HFF-Myc (cell line): ENCODE measurements at regions not wholly inside any gene's neighbourhood (a gene's known extent, or its start where the extent isn't known, plus 50 kb on each side); places are given as distances from the start of the nearest gene placed in this dataset.

Source experiments
- DNase-seq: peaks from one replicate; pipeline ENCODE4 v3.0.0-alpha.2; 2011; ENCODE audit warnings: low read depth; ENCODE audit errors: extremely low read depth
- H3K4me3 ChIP-seq: replicated peaks from 2 replicates; pipeline ENCODE4 v1.5.1; 2011; ENCODE audit warnings: low read depth, mild to moderate bottlenecking, control low read depth, low read length
- TF ChIP-seq, protein P1 (sequence below): IDR thresholded peaks from 2 replicates; pipeline ENCODE4 v1.5.1; 2012; ENCODE audit warnings: mild to moderate bottlenecking, low read depth, low read length, control low read depth; ENCODE audit errors: missing control alignments

- TF ChIP-seq, protein P1, sequence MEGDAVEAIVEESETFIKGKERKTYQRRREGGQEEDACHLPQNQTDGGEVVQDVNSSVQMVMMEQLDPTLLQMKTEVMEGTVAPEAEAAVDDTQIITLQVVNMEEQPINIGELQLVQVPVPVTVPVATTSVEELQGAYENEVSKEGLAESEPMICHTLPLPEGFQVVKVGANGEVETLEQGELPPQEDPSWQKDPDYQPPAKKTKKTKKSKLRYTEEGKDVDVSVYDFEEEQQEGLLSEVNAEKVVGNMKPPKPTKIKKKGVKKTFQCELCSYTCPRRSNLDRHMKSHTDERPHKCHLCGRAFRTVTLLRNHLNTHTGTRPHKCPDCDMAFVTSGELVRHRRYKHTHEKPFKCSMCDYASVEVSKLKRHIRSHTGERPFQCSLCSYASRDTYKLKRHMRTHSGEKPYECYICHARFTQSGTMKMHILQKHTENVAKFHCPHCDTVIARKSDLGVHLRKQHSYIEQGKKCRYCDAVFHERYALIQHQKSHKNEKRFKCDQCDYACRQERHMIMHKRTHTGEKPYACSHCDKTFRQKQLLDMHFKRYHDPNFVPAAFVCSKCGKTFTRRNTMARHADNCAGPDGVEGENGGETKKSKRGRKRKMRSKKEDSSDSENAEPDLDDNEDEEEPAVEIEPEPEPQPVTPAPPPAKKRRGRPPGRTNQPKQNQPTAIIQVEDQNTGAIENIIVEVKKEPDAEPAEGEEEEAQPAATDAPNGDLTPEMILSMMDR: no peak
- DNase-seq: peak; percentile 78
- peak overlapping the region; percentile 28 for H3K4me3 ChIP-seq
These were observed 322.5 kb downstream of the C16orf95 start for GRCh38 chr16:86994651-86995171.

- peak; percentile 38 for DNase-seq
These were observed 321.7 kb downstream of the C16orf95 start for GRCh38 chr16:86995456-86995855.

GRCh38 chr16:86996081-86996480 lies 321.1 kb downstream of the C16orf95 start:
- H3K4me3 ChIP-seq: no peak overlapping the region
- DNase-seq: no peak
- TF ChIP-seq, protein P1: no peak

More at GRCh38 chr16:86995456-86995855, 321.7 kb downstream of the C16orf95 start:
- peak overlapping the region; percentile 28; the same call in 1 of the 2 replicates for H3K4me3 ChIP-seq
- TF ChIP-seq, protein P1: no peak

GRCh38 chr16:86997058-86997457 lies 320.1 kb downstream of the C16orf95 start:
- H3K4me3 ChIP-seq: no peak overlapping the region
- DNase-seq: no peak
- TF ChIP-seq, protein P1: no peak

- DNase-seq: no peak
- TF ChIP-seq, protein P1: no peak
- H3K4me3 ChIP-seq: no peak overlapping the region
These were observed 318.8 kb downstream of the C16orf95 start for GRCh38 chr16:86998196-86999001.

DNA sequence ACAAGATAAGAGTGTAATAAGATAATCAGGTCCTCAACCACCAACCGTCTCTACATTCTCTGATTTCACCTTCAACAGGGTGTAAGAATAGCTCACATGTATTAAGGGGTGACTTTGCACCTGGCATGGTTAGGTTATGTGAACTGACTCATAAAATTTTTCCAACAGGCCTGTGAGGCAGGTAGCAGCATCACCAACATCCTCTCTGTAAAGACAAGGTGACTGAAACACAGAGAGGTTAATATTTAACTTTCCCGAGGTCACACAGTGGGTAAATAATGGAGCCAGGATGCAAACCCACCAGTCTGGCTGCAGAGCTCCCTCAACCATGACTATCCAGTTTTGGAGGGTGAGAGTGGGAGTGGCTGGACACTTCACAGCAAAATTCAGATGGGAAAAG lies 317.2 kb downstream of the C16orf95 start:
- TF ChIP-seq, protein P1: no peak

More for the DNA sequence above, 317.2 kb downstream of the C16orf95 start:
- DNase-seq: no peak
- no peak overlapping the region for H3K4me3 ChIP-seq
